ENCODE measurements at regions not wholly inside any gene's neighbourhood (a gene's known extent, or its start where the extent isn't known, plus 50 kb on each side); places are given as distances from the start of the nearest gene placed in this dataset.

GRCh38 chrX:7522860-7523259, 320.1 kb upstream of the VCX start:
- Histone ChIP-seq H3K23ac (ENCODE audit: insufficient read length, low read depth, low read length) (no peak overlapping the region), H2BK20ac (ENCODE audit: low read depth, low read length, poor library complexity, severe bottlenecking) (no peak overlapping the region), H3K79me1 (ENCODE audit: insufficient read depth, low read depth, low read length, poor library complexity, severe bottlenecking) (no peaks in the 10 kb centered on the region), H4K5ac (ENCODE audit: insufficient read length, low read depth, low read length) (no peak overlapping the region), H3K27ac (ENCODE audit: insufficient read length, low read depth, low read length) (no peak overlapping the region), H3K23me2 (ENCODE audit: insufficient read length, low read depth, low read length, poor library complexity, severe bottlenecking) (no peaks in the 10 kb centered on the region), H2BK15ac (ENCODE audit: low read depth, low read length) (no peak overlapping the region), H3K18ac (ENCODE audit: insufficient read length, low read depth, low read length) (no peak overlapping the region), H2AK5ac (ENCODE audit: insufficient read length, low read length) (no peak overlapping the region), H3K79me2 (ENCODE audit: insufficient read depth, low read length) (no peaks in the 10 kb centered on the region), H3K9me3 (ENCODE audit: control insufficient read depth, low read depth, low read length) (no peaks in the 10 kb centered on the region), H4K91ac (ENCODE audit: insufficient read length, low read depth, low read length) (no peak overlapping the region), H4K20me1 (ENCODE audit: control insufficient read depth, insufficient read depth, insufficient read length) (no peaks in the 10 kb centered on the region), H4K8ac (replicated peaks; ENCODE audit: insufficient read length, low read depth, low read length) (no peak overlapping the region), H3K56ac (ENCODE audit: insufficient read length, low read depth, low read length) (no peak overlapping the region), H2BK120ac (ENCODE audit: low read depth, low read length, poor library complexity, severe bottlenecking) (no peak overlapping the region), H3K4me2 (ENCODE audit: insufficient read depth, insufficient read length, low read length) (no peak overlapping the region), H3K27me3 (ENCODE audit: insufficient read depth, low read length) (no peaks in the 10 kb centered on the region), H2AFZ (ENCODE audit: low read length) (no peak overlapping the region), H3K14ac (ENCODE audit: insufficient read depth, low read length) (no peak overlapping the region), H2BK5ac (ENCODE audit: insufficient read length, low read length) (no peak overlapping the region), H3K4me1 (ENCODE audit: insufficient read depth, low read length) (no peaks in the 10 kb centered on the region), H3K9ac (ENCODE audit: extremely low read depth, insufficient read length, low read length) (no peak overlapping the region), H2BK12ac (ENCODE audit: insufficient read length, low read depth, low read length) (no peak overlapping the region), H3T11ph (ENCODE audit: low read length) (no peak overlapping the region), H3K4ac (ENCODE audit: low read depth, low read length) (no peak overlapping the region)
- Mint-ChIP-seq H3K9me3 (peaks cover 8 to 15% of the 10 kb centered on the region in 2 experiments; a peak in 3 of 5 replicates), H3K36me3 (ENCODE audit: insufficient read depth in 1 of 3, low read depth in 3 of 3) (peaks cover 0 to 2% (median 1%) of the 10 kb centered on the region in 3 experiments; a peak in 2 of 7 replicates), H3K4me1 (no peaks in the 10 kb centered on the region), H3K27ac (no peak overlapping the region), H3K27me3 (ENCODE audit: low read depth) (peaks cover 5% of the 10 kb centered on the region), H3K4me3 (no peak overlapping the region)
- no peak for TF ChIP-seq CTCF (conservative IDR thresholded peaks at IDR 0.05)
- no peak for DNase-seq
- no CpG with 5 or more reads among the region's 2 CpGs for WGBS (ENCODE audit: extremely low coverage, insufficient read length, low lambda C conversion rate)

Data from H9 (cell line).